ENCODE measurements at regions not wholly inside any gene's neighbourhood (a gene's known extent, or its start where the extent isn't known, plus 50 kb on each side); places are given as distances from the start of the nearest gene placed in this dataset.

- Mint-ChIP-seq H3K36me3 (no peaks in the 10 kb centered on the region), H3K27me3 (peaks cover 0 to 13% (median 3%) of the 10 kb centered on the region in 5 donors), H3K4me1 (no peaks in the 10 kb centered on the region), H3K9me3 (no peaks in the 10 kb centered on the region), H3K4me3 (no peak overlapping the region), H3K27ac (no peak overlapping the region)
- POLR2A ChIA-PET = no interaction called here
- DNase-seq (no peak), ATAC-seq (no peak)
These were observed 137.1 kb upstream of the MCTP2 start for GRCh38 chr15:94094310-94094709.

- Mint-ChIP-seq H3K4me1 (peaks cover 0 to 1% (median 0%) of the 10 kb centered on the region in 4 donors), H3K9me3 (no peaks in the 10 kb centered on the region), H3K27ac (no peak overlapping the region), H3K36me3 (no peaks in the 10 kb centered on the region), H3K4me3 (no peak overlapping the region), H3K27me3 (peaks cover 0 to 14% (median 2%) of the 10 kb centered on the region in 5 donors)
- DNase-seq = no peak
- ATAC-seq = no peak
- POLR2A ChIA-PET = no interaction called here
These were observed 145.0 kb upstream of the MCTP2 start for GRCh38 chr15:94086341-94086740.

- H3K36me3 Mint-ChIP-seq = no peaks in the 10 kb centered on the region
- no peak overlapping the region for H3K27ac Mint-ChIP-seq
- peaks cover 0 to 1% (median 0%) of the 10 kb centered on the region in 4 donors for H3K4me1 Mint-ChIP-seq
- POLR2A ChIA-PET = interaction anchor here (0.5 kb wide), 1 partner anchor 42 kb away, joined by 3 read pairs; no protein-coding TSS in a partner anchor
- no peaks in the 10 kb centered on the region for H3K9me3 Mint-ChIP-seq
- H3K4me3 Mint-ChIP-seq = no peak overlapping the region
- H3K27me3 Mint-ChIP-seq = peaks cover 0 to 14% (median 2%) of the 10 kb centered on the region in 5 donors
- DNase-seq = no peak
- no peak for ATAC-seq
These were observed 147.8 kb upstream of the MCTP2 start for GRCh38 chr15:94083467-94084052.

GRCh38 chr15:94081829-94082228, 149.5 kb upstream of the MCTP2 start:
- H3K27me3 Mint-ChIP-seq = peaks cover 0 to 14% (median 2%) of the 10 kb centered on the region in 5 donors
- POLR2A ChIA-PET = no interaction called here
- no peak for DNase-seq
- no peak overlapping the region for H3K4me3 Mint-ChIP-seq
- no peak overlapping the region for H3K27ac Mint-ChIP-seq
- H3K9me3 Mint-ChIP-seq = no peaks in the 10 kb centered on the region
- H3K4me1 Mint-ChIP-seq = peaks cover 0 to 1% (median 0%) of the 10 kb centered on the region in 4 donors
- H3K36me3 Mint-ChIP-seq = no peaks in the 10 kb centered on the region
- no peak for ATAC-seq

GRCh38 chr15:94080989-94081605, 150.3 kb upstream of the MCTP2 start:
- ATAC-seq (no peak), DNase-seq (no peak)
- Mint-ChIP-seq H3K4me1 (peaks cover 0 to 1% (median 0%) of the 10 kb centered on the region in 4 donors), H3K36me3 (no peaks in the 10 kb centered on the region), H3K27ac (no peak overlapping the region), H3K4me3 (no peak overlapping the region), H3K27me3 (peaks cover 0 to 14% (median 2%) of the 10 kb centered on the region in 5 donors), H3K9me3 (no peaks in the 10 kb centered on the region)
- POLR2A ChIA-PET = no interaction called here

GRCh38 chr15:94080416-94080815, 150.9 kb upstream of the MCTP2 start:
- peaks cover 0 to 1% (median 0%) of the 10 kb centered on the region in 4 donors for H3K4me1 Mint-ChIP-seq
- ATAC-seq = no peak
- H3K27me3 Mint-ChIP-seq = peaks cover 0 to 14% (median 2%) of the 10 kb centered on the region in 5 donors
- no peak overlapping the region for H3K27ac Mint-ChIP-seq
- H3K36me3 Mint-ChIP-seq = no peaks in the 10 kb centered on the region
- DNase-seq = no peak
- POLR2A ChIA-PET = no interaction called here
- no peak overlapping the region for H3K4me3 Mint-ChIP-seq
- H3K9me3 Mint-ChIP-seq = no peaks in the 10 kb centered on the region

- Mint-ChIP-seq H3K27me3 (peaks cover 0 to 14% (median 2%) of the 10 kb centered on the region in 5 donors), H3K4me3 (no peak overlapping the region), H3K9me3 (no peaks in the 10 kb centered on the region), H3K36me3 (no peaks in the 10 kb centered on the region), H3K27ac (no peak overlapping the region), H3K4me1 (peaks cover 0 to 1% (median 0%) of the 10 kb centered on the region in 4 donors)
- POLR2A ChIA-PET = no interaction called here
- ATAC-seq = no peak
- no peak for DNase-seq
These were observed 151.4 kb upstream of the MCTP2 start for GRCh38 chr15:94079968-94080367.

GRCh38 chr15:94079459-94079858, 151.9 kb upstream of the MCTP2 start:
- H3K27ac Mint-ChIP-seq = no peak overlapping the region
- H3K36me3 Mint-ChIP-seq = no peaks in the 10 kb centered on the region
- H3K4me1 Mint-ChIP-seq = peaks cover 0 to 1% (median 0%) of the 10 kb centered on the region in 4 donors
- POLR2A ChIA-PET = no interaction called here
- peaks cover 0 to 14% (median 2%) of the 10 kb centered on the region in 5 donors for H3K27me3 Mint-ChIP-seq
- H3K4me3 Mint-ChIP-seq = no peak overlapping the region
- no peaks in the 10 kb centered on the region for H3K9me3 Mint-ChIP-seq
- ATAC-seq (no peak), DNase-seq (no peak)

- POLR2A ChIA-PET = no interaction called here
- no peak for ATAC-seq
- peaks cover 0 to 7% (median 0%) of the 10 kb centered on the region in 5 donors for H3K27me3 Mint-ChIP-seq
These were observed 153.4 kb upstream of the MCTP2 start for GRCh38 chr15:94077938-94078337.

GRCh38 chr15:94075349-94075748, 156.0 kb upstream of the MCTP2 start:
- POLR2A ChIA-PET = no interaction called here
- ATAC-seq = no peak

More at GRCh38 chr15:94077938-94078337, 153.4 kb upstream of the MCTP2 start:
- no peaks in the 10 kb centered on the region for H3K36me3 Mint-ChIP-seq
- H3K9me3 Mint-ChIP-seq = no peaks in the 10 kb centered on the region
- no peak for DNase-seq
- H3K4me3 Mint-ChIP-seq = no peak overlapping the region
- no peak overlapping the region for H3K27ac Mint-ChIP-seq
- peaks cover 0 to 1% (median 0%) of the 10 kb centered on the region in 4 donors for H3K4me1 Mint-ChIP-seq

GRCh38 chr15:94070356-94071295, 160.7 kb upstream of the MCTP2 start:
- POLR2A ChIA-PET = no interaction called here
- Mint-ChIP-seq H3K9me3 (peaks cover 0 to 18% (median 7%) of the 10 kb centered on the region in 9 donors), H3K4me1 (no peaks in the 10 kb centered on the region), H3K27ac (no peak overlapping the region), H3K4me3 (no peak overlapping the region), H3K27me3 (peaks cover 0 to 26% (median 8%) of the 10 kb centered on the region in 5 donors), H3K36me3 (no peaks in the 10 kb centered on the region)
- ATAC-seq (no peak), DNase-seq (no peak)

More at GRCh38 chr15:94075349-94075748, 156.0 kb upstream of the MCTP2 start:
- Mint-ChIP-seq H3K27me3 (peaks cover 0 to 17% (median 2%) of the 10 kb centered on the region in 5 donors), H3K36me3 (no peaks in the 10 kb centered on the region), H3K4me3 (no peak overlapping the region), H3K27ac (no peak overlapping the region), H3K4me1 (no peaks in the 10 kb centered on the region), H3K9me3 (peaks cover 0 to 2% (median 0%) of the 10 kb centered on the region in 9 donors)
- DNase-seq = no peak

- H3K27ac Mint-ChIP-seq = no peak overlapping the region
- H3K9me3 Mint-ChIP-seq = peaks cover 0 to 18% (median 7%) of the 10 kb centered on the region in 9 donors
- H3K4me3 Mint-ChIP-seq = no peak overlapping the region
- POLR2A ChIA-PET = no interaction called here
- peaks cover 2 to 33% (median 11%) of the 10 kb centered on the region in 5 donors for H3K27me3 Mint-ChIP-seq
- ATAC-seq (no peak), DNase-seq (no peak)
- H3K36me3 Mint-ChIP-seq = no peaks in the 10 kb centered on the region
- no peaks in the 10 kb centered on the region for H3K4me1 Mint-ChIP-seq
These were observed 161.5 kb upstream of the MCTP2 start for GRCh38 chr15:94069844-94070243.

- H3K27me3 Mint-ChIP-seq = peaks cover 6 to 39% (median 19%) of the 10 kb centered on the region in 5 donors
- POLR2A ChIA-PET = no interaction called here
- ATAC-seq (no peak), DNase-seq (no peak)
- H3K36me3 Mint-ChIP-seq = no peaks in the 10 kb centered on the region
- H3K4me3 Mint-ChIP-seq = no peak overlapping the region
- H3K4me1 Mint-ChIP-seq = no peaks in the 10 kb centered on the region
- H3K9me3 Mint-ChIP-seq = peaks cover 0 to 18% (median 7%) of the 10 kb centered on the region in 9 donors
- no peak overlapping the region for H3K27ac Mint-ChIP-seq
These were observed 164.6 kb upstream of the MCTP2 start for GRCh38 chr15:94066811-94067210.

Data from naive thymus-derived CD8-positive, alpha-beta T cell (primary cell).